Hematopoietic multipotent progenitor cell treated with erythropoietin and hydrocortisone succinate and interleukin-3 and kit ligand, for 4 days (in vitro differentiated cells): ENCODE measurements at regions not wholly inside any gene's neighbourhood (a gene's known extent, or its start where the extent isn't known, plus 50 kb on each side); places are given as distances from the start of the nearest gene placed in this dataset.
"Not testable (repeated sequence)": the region's sequence is repeated elsewhere in the genome, so short reads cannot be mapped to it uniquely, and the experiment has no call there.

Experiments used
- DNase-seq: peaks from one replicate; pipeline ENCODE4 v3.0.0-alpha.2; 2015

DNA sequence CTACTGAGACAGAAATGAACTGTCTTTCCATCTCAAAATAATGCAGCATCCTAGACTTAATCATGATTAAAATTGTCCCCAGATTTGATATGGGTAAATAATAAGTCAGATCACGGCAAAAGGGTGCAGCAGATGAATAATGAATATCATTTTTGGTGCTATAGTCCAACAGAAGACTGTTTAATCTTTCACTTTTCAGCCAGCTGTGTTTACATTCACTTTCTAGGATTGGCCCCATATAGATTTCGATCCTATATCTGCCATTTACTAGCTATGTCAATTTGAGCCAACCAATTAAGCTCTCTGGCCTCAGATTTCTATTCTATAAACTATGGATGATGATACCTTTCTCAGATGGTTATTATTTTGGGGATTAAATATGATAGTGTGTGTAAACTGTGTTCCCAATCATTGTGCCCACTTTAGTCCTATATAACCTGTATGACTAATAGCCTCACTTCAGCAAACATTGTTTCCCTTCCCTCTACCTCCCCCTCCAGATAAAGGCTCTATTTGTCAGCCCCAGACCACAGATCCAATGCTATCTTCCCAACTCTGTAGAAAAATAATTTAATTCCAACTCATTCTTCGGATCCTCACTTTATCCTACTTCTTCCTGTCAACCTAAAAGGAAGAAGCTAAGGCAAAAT, 53.6 kb upstream of the NT5E start:
- no peak for DNase-seq

DNA sequence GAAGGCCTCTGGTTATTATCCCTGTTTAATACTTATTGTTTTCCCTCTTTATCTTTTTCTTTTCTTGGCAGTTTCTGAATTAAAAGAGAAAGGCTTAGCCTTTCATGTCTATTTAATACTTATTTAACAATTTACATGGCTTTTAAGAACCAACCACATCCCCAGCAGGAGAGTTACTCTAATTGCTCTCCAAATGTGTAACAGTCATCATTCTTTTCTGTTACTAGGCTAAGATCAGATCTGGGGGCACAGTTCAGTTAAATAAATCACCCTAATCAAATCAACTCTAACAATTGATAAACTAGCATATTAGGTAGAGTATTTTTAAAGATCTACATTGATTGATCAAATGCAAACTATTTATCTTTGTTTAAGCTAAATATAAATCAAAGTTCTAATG, 54.1 kb upstream of the NT5E start:
- DNase-seq, result no peak

DNA sequence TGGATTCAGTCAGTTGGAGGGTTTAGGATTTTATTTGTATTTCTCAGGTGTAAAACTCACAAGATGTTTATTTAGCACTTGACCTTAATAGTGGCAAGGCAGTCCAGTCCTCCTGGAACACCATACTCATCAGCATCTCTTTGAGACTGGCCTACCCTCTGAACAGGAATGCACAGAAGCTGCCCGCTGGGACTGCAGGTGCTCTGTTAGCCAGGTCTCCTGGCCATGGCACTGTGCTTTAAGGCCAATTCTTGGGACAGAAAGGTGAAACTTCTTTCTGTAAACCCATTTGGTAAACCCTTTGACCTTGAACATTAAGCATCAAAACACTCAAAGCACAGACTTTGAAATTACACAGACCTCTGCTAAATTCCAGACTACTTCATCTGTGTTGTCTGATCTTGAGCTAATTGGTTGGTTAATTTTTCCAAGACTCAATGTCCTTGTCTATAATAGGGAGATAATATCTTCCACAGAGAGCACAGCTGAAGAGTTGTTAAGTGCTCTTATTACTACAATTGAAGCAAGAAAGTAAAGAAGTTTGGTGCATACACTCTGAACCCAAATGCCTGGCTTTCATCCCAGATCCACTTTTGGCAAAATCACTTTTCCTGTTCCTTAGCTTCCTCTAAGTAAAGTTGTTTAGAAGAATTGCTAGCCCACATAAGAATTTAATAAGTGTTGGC, 54.9 kb upstream of the NT5E start:
- no peak for DNase-seq

DNA sequence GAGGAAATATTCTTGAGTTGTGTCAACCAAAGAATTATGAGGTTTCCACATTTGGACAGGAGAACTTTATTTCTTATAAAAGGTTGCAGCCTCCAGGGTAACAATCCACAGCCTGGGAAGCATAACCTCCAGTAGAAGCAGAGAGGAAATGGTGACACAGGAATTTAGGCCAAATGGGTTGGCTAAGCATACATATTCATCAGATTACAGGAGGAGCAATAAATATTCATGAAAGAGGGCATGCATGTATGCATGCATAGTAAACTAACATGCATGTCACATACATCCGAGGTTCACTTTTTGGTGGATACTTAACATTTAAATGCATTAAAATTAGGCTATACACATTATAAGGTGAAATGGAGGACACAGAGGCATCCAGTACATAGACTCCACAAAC, 55.7 kb upstream of the NT5E start:
- no peak for DNase-seq

DNA sequence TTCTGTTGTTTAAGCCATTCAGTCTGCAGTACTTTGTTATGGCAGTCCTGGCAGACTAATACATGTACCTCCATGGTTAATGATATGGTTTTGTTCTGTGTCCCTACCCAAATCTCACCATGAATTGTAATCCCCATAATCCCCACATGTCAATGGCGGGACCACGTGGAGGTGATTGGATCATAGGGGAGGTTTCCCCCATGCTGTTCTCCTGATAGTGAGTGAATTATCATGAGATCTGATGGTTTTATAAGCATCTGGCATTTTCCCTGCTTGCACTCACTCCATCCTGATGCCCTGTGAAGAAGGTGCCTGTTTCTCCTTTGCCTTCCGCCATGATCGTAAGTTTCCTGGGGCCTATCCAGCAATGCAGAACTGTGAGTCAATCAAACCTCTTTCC, 57.5 kb upstream of the NT5E start:
- no peak for DNase-seq

DNA sequence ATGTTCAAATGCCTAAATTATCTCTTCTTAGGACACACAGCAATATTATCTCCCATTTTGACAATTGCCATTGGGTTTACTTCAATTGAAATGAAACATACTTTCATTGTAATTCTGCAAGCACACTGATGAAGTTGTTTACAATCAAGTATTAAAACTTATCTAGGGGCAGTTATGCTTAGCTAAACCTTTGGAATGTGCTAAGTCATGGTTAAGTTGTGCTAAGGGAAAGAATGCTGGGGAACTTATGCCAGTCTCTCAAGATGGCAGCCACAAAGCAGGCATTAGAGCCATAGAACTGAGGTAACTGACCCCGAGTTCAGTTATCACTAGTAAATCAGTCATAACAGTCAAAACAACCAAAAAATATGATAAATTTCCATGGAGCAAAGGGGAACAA, 59.1 kb upstream of the NT5E start:
- no peak for DNase-seq

DNA sequence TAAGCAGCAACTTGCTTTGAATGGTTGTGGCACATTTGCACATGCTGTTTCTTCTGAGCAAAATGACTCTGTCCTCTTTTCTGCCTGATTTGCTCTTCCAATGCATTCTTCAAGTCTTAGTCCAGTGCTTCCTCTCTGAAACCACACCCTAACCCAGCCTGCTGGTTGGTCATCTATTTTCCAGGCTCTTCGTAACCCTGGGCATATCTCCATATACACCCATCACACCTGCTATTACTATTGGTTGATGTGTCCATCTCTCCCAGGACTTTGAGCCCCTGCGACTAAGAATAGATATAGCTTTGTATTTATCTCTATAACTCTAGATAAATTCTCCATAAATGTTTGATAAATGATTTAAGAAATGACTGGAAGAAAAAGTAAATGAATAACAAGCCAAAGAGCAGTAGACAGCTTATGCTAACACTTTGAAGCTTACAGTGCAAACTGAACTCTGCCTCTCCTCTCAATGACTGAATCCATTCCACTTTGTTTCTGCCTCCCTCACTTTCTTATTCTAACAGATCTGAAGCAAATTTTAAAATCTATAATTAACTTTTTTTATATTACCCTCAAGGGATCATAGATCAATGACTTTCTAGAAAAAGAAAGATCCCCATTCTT, 59.7 kb upstream of the NT5E start:
- no peak for DNase-seq

DNA sequence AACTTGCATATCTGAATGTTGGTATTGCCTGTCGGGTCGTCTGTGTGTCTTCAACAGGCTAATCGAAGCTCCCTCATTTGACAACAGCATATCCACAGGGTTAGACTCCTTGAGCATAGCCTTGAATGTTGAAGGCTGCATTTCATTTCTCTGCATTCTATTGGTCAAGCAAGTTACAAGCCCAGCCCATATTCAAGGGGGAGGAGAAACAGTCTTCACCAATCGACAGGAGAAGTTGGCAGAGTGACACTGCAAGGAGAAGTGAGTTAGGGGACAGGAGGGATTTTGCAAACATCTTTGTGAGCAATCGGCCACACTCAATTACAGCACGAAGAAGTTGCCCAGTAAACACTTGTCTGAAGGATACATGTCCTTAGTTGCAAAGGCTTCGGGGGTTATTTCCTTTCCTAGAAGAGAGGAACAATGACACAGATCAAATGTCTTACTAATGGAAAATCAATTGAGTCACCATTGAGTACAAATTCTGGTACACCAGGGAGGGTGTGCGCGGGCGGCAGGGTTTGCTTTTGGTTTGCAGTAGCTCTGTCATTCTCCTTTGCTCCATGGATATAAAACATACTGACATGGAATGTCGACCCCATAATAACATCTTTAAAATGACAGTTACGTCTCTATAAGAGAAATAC, 60.6 kb upstream of the NT5E start:
- no peak for DNase-seq

DNA sequence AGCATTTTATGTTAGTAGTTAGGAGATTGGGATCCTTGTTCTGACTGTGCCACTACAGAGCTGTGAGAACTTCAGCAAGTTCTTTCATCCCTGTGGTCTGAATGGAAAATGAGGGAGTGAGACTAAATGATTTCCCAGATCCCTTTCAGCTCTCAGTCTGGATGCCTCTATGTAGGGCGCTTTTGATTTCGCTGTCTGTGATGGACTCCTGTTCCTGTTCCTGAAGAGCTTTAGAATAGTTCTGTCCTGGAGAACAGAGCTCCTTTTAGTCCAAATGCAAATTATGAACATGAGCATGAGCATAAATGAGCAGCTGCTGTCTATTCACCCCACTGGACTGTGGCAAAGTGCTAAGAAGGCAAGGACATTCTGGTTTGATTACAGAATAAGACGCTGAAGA, 61.4 kb upstream of the NT5E start:
- DNase-seq, result no peak

DNA sequence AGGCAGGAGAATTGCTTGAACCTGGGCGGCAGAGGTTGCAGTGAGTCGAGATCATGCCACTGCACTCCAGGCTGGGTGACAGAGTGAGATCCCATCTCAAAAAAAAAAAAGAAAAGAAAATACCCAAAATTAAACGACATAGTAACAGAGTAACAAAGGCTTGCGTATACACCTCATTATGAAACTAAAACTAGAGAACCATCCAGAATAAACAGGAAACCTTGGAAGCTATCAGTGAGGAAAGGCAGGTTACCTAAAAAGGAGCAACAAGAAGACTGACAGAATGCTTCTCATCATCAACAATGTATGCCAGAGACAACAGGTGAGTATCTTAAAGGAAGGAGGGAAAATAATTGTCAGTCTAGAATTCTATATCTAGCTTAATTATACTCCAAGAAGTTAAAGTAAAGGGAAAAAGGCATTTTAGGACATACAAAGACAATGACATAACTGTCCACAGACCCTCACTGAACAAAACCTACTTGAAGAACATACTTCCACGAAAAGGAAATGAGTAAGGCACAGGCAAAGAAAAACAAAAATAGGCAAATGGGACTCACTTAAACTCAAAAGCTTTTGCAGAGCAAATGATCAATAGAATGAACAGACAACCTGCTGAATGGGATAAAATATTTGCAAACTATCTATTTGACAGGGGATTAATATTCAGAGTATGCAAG, 64.1 kb upstream of the NT5E start:
- DNase-seq, result no peak

DNA sequence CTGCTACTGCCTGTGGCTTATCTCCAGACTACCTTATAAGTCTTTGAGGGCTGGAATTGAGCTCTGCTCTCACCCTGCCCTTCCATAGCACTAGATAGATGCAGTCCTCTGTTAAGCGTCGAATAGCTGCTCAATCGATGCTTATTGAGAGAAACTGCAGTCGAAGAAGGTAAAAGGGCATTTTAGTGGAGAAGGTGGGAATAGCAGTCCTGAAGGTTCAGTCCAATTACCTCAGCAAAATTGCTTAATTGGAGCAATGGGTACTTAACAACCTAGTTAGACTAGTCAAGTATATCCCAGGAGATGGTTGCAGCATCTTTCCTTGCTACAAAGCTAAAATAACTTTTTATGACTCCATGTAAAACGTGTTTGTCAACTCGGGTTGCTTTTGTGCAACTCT, 66.8 kb upstream of the NT5E start:
- no peak for DNase-seq

DNA sequence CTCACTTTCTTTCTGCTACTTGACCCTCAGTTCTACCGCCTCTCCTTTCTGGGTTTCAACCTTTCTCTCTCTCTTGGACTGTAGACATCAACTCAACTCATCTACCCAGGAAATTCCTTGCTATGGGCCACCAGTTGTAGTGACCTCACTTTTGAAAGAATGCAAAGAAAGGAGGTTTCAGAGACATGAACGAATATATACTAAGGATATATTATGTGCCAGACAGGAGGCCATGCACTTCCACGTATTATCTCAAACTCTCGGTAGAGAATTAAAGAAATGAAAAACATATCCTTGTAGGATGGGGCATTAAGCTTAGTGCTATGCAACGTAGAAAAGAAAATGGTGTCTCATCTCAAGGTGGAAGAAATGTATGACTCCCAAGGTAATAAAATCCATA, 67.3 kb upstream of the NT5E start:
- DNase-seq, result no peak

DNA sequence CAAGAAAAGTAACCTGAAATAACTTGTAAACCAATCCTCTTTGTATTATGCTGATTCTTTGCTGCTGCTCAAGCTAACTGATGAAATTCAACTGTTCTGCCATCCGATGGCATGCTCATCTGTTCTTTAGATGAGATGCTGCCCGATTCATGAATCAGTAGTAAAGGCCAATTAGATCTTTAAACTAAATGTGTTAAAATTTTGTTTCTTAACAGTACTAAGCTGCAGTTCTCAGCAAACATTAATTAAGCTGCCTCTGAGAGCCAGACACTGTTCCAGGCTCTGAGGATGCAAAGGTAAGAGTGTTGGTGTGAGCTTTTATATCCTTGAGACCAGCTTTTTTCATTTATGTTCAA, 77.0 kb upstream of the NT5E start:
- no peak for DNase-seq

DNA sequence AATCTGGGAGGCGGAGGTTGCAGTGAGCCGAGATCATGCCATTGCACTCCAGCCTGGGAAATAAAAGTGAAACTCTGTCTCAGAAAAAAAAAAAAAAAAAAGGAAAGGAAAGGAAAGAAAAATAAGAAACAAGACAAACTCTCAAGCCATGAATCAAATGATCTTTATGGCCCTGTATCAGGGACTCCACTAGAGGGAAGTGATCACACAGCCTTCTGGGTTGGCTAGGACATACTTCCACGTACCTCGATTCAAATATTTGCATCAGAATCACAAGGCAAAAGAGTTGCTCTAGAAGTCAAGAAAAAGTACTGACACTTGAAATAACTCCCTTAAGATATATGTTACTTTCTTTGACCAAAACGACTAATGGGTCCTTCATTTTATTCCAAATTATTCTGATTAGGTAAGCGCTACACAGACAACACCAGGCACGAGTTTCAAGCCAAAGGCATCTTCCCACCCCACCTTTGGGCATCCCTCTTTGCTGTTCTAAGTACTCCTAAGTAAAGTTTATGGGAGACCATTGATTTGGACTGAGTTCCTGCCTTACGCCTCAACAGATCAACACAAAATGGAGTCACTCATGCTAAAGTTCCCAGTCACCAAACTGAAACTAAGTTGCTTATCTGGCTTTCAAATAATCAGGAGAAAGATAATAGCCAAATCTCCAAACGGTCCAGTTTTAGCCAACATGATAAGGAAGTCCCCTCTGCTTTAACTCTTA, 77.5 kb upstream of the NT5E start:
- no peak for DNase-seq

DNA sequence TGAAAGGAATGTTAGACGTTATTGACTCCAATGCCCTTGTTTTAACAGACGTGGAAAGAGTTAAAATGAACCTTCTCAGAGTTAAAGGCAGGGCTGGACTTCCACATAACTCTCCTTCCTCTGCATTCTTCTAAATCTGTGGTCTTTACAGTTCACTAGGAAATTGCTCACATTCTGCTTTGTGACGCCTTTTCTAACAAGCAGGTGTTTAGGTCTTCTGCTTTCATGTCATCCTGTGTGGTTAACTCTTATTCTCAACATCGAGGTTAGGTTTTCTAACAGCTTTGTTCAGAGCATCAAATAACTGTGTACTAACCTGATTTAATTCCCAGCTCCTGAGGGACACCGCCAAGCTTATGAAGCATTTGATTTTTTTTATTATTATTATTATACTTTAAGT, 81.3 kb upstream of the NT5E start:
- no peak for DNase-seq

DNA sequence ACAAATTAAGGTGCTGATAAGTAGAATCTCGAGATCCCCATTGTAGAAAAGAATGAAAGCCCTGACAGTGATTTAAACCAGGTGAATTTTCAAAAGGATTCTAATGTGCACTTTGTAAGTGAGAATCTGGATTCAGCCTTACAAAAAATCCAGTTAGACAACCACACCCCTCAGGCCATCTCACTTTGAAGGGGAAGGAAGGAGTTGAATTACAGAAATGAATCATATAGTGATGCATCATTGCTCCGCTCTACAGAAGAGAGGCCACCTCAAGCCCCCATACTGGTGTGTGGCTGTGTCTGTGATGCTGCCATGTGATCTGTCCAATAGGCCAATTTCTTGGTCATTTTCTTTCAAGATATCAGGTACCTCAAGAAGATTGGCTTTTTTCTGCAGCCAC, 85.5 kb upstream of the NT5E start:
- DNase-seq, result no peak

DNA sequence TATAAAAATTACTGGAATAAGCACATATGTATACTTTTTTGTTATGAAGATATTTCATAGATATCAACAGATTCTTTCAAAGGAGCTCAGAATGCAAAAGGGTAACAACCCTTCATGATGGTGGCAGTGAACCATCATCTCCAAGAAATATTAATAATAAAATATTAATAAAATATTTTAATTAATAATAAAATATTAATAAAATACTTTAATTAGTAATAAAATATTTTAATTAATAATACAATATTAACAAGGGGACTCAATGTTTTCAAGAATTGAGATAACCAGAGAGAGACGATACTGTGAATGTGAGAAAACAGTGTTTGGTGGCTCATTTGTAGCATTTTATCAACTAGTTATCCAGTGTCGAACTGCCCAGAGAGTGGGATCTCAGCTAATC, 86.0 kb upstream of the NT5E start:
- no peak for DNase-seq

DNA sequence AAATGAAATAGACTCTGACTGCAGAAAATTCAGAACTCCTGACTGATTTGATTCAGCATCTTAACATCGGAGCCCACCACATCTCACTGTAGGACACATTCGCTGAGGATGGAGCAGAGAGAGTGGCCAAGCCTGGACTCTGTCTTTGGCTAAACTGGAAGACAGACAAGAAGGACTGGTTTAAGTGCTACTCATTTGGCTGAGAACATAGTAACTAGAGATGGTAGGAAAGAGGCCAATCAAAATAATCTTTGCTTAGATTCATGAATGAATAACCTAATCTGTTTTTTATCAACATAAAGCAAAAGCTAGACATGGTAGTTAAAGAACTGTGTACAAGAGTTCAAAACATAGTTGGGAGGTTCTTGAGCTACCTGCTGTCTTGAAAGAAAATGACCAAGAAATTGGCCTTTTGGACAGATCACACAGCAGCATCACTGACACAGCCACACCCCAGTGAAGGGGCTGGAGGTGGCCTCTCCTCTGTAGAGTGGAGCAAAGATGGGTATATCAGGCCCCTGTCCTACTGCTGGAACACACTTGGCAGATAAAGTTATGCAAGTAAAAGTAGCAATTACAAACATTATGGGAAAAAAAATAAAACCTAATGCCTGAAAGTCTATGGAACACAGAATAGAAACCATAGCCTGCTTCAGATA, 87.1 kb upstream of the NT5E start:
- no peak for DNase-seq

DNA sequence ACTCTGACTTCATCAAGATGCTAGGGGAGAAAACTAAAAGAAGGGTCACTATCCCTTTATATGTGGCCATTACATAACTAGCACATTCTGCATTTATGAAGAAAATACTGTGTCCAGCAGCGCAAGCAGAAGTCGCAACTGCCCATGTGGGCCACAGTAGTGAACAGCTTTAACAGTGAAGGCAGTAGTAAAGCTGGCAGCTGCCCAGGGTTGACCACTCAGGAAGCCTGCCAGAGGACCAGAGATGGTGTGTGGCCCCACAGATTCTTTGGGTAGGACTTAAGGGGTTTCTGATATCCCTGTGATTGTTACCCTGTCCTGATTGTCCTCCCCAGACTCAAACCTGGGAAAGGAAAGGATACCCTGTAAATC, 88.3 kb upstream of the NT5E start:
- no peak for DNase-seq

DNA sequence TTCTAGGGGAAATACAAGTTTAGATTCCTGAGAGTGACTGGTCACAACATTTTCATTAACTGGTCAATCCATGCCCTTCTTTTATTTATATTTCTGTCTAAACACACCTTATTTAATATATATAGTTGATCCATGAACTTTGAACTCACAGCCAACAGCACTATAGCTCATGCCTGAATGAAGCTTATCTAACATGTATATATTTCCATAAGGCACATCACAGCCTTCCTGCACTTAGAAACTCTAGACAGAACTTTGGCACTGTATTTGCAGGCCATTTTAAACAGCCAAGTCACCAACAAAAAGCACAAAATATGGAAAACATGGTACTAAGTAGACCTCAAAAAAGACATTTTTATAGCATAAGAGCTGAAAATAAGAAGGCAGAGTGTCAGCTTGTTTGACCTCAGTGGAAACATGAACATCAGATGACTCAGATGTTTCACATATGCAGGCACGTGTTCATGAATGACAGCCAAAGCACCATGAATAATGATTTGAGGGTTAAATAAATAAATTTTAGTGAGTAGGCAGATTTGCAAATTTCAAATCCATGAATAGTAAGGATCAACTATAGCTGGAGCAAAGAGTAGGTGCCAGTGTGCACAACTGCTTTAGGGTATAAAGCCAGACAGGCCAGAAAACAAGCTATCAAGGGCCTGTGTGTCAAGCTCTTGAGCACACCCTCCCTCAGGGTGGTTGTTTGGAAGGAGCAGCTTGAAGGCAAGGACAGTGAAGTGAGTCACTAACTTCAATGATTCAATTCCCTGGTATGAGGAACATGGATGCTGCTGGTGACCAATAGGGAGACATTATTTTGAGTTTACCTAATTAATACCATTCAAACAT, 88.9 kb upstream of the NT5E start:
- no peak for DNase-seq

DNA sequence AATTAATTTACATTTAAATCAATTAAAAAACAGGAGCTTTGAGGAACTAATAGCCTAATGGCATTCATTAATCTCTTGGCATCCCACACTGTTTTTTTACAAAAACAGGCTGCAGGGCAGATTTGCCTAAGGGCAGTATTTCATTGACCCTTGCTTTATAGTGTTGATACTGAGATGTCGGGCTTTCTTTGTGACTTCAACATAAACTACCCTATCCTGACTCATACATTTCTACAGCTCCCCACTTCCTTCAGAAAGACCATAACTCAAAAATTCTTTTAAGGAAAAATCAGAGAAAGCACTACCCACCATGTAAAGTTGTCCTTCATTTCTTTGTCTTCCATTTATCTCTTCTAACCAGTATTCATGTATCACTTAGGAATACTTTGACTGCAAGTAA, 92.2 kb upstream of the NT5E start:
- no peak for DNase-seq

DNA sequence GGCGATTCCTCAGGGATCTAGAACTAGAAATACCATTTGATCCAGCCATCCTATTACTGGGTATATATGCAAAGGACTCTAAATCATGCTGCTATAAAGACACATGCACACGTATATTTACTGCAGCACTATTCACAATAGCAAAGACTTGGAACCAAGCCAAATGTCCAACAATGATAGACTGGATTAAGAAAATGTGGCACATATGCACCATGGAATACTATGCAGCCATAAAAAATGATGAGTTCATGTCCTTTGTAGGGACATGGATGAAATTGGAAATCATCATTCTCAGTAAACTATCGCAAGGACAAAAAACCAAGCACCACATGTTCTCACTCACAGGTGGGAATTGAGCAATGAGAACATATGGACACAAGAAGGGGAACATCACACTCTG, 93.1 kb upstream of the NT5E start:
- DNase-seq, result not testable (repeated sequence)
